HEK293 (cell line): ENCODE measurements at regions not wholly inside any gene's neighbourhood (a gene's known extent, or its start where the extent isn't known, plus 50 kb on each side); places are given as distances from the start of the nearest gene placed in this dataset.

Source experiments
- CTCF ChIA-PET: fragments of 350-600 bp; formaldehyde crosslinking; extraction: SDS; loops from one replicate; lab custom pipeline; 2021; ENCODE audit warnings: antibody characterized with exemption; lab: Yijun Ruan, JAX
- POLR2A ChIA-PET: fragments of 300-600 bp; formaldehyde crosslinking; extraction: SDS; loops from one replicate; lab custom pipeline; 2020; ENCODE audit warnings: antibody characterized with exemption, inconsistent platforms; lab: Yijun Ruan, JAX
- H3K27ac ChIP-seq: fragments of 200-500 bp; sonication (Bioruptor generic); 2 replicates; pipeline ENCODE4 v1.5.1; 2014; ENCODE audit warnings: low read depth, low read length, control low read depth, inconsistent platforms; ENCODE audit errors: extremely low read depth
- H3K36me3 ChIP-seq, 2 experiments: fragments of 200-500 bp in 1 of 2; sonication (Bioruptor generic) in 1 of 2; 1 replicate in 1 of 2; 2 replicates in 1 of 2; pipeline ENCODE4 v1.5.1; 2014 to 2017; ENCODE audit warnings: inconsistent platforms in 2 of 2, low read length in 2 of 2; ENCODE audit not compliant: control insufficient read depth in 2 of 2, insufficient read depth in 1 of 2
- H3K4me1 ChIP-seq: fragments of 200-500 bp; sonication (Bioruptor generic); 2 replicates; pipeline ENCODE4 v1.5.1; 2014; ENCODE audit warnings: mild to moderate bottlenecking, low read length, inconsistent platforms; ENCODE audit not compliant: control insufficient read depth, insufficient read depth
- H3K4me3 ChIP-seq: 2 replicates; pipeline ENCODE4 v1.5.1; 2011; ENCODE audit warnings: low read depth, mild to moderate bottlenecking, control low read depth, low read length, moderate library complexity
- H3K9me3 ChIP-seq: fragments of 200-500 bp; sonication (Bioruptor generic); 2 replicates; pipeline ENCODE4 v1.5.1; 2014; ENCODE audit warnings: low read depth, low read length, inconsistent platforms; ENCODE audit not compliant: control insufficient read depth, insufficient read depth
- ATF2 ChIP-seq: fragments of 450-650 bp; formaldehyde crosslinking; IDR thresholded peaks from 2 replicates; pipeline ENCODE4 v1.5.1; 2016; ENCODE audit warnings: missing biosample characterization, missing genetic modification characterization, low read depth
- EGR2 ChIP-seq: fragments of 450-650 bp; formaldehyde crosslinking; IDR thresholded peaks from 2 replicates; pipeline ENCODE4 v1.5.1; 2016; ENCODE audit warnings: low read depth, missing biosample characterization, missing genetic modification characterization
- HOXA7 ChIP-seq: sonication (generic); formaldehyde crosslinking; IDR thresholded peaks from 2 replicates; pipeline ENCODE4 v1.8.1; 2022; ENCODE audit warnings: missing genetic modification reagents, borderline replicate concordance
- KLF8 ChIP-seq: fragments of 450-650 bp; formaldehyde crosslinking; IDR thresholded peaks from 2 replicates; pipeline ENCODE4 v1.5.1; 2016; ENCODE audit warnings: missing biosample characterization, missing genetic modification characterization
- PBX3 ChIP-seq: sonication (generic); formaldehyde crosslinking; IDR thresholded peaks from 2 replicates; pipeline ENCODE4 v1.8.1; 2022; ENCODE audit warnings: mild to moderate bottlenecking, moderate library complexity, missing genetic modification reagents
- PRDM6 ChIP-seq: fragments of 450-650 bp; formaldehyde crosslinking; IDR thresholded peaks from 2 replicates; pipeline ENCODE4 v1.5.1; 2017; ENCODE audit warnings: missing biosample characterization, missing genetic modification characterization
- TSHZ1 ChIP-seq: fragments of 450-650 bp; formaldehyde crosslinking; IDR thresholded peaks from 2 replicates; pipeline ENCODE4 v1.5.1; 2016; ENCODE audit warnings: missing biosample characterization, missing genetic modification characterization, borderline replicate concordance
- YY1 ChIP-seq: fragments of 450-650 bp; formaldehyde crosslinking; IDR thresholded peaks from 2 replicates; pipeline ENCODE4 v1.5.1; 2018; ENCODE audit warnings: missing biosample characterization, missing genetic modification characterization
- ZBTB17 ChIP-seq: fragments of 450-650 bp; formaldehyde crosslinking; IDR thresholded peaks from 2 replicates; pipeline ENCODE4 v1.5.1; 2016; ENCODE audit warnings: missing biosample characterization, missing genetic modification characterization
- ZNF24 ChIP-seq: fragments of 450-650 bp; formaldehyde crosslinking; IDR thresholded peaks from 2 replicates; pipeline ENCODE4 v1.5.1; 2016; ENCODE audit warnings: missing biosample characterization, missing genetic modification characterization
- ZNF292 ChIP-seq: fragments of 450-650 bp; formaldehyde crosslinking; IDR thresholded peaks from 2 replicates; pipeline ENCODE4 v1.5.1; 2016; ENCODE audit warnings: low read depth, missing biosample characterization, missing genetic modification characterization, borderline replicate concordance
- ZNF302 ChIP-seq: fragments of 450-650 bp; formaldehyde crosslinking; IDR thresholded peaks from 2 replicates; pipeline ENCODE4 v1.5.1; 2016; ENCODE audit warnings: missing biosample characterization, missing genetic modification characterization, low read depth
- ZNF354C ChIP-seq: fragments of 450-650 bp; formaldehyde crosslinking; IDR thresholded peaks from 2 replicates; pipeline ENCODE4 v1.5.1; 2016; ENCODE audit warnings: missing biosample characterization, missing genetic modification characterization, low read depth, borderline replicate concordance
- ZNF404 ChIP-seq: fragments of 450-650 bp; formaldehyde crosslinking; IDR thresholded peaks from 2 replicates; pipeline ENCODE4 v1.5.1; 2017; ENCODE audit warnings: missing biosample characterization, missing genetic modification characterization
- ZNF521 ChIP-seq: fragments of 450-650 bp; formaldehyde crosslinking; IDR thresholded peaks from 2 replicates; pipeline ENCODE4 v1.5.1; 2017; ENCODE audit warnings: missing biosample characterization, mild to moderate bottlenecking, missing genetic modification characterization
- ZNF558 ChIP-seq: fragments of 450-650 bp; formaldehyde crosslinking; IDR thresholded peaks from 2 replicates; pipeline ENCODE4 v1.5.1; 2016; ENCODE audit warnings: missing biosample characterization, missing genetic modification characterization
- ZNF571 ChIP-seq: fragments of 450-650 bp; formaldehyde crosslinking; IDR thresholded peaks from 2 replicates; pipeline ENCODE4 v1.5.0; 2017; ENCODE audit warnings: missing biosample characterization, missing genetic modification characterization
- ZNF660 ChIP-seq: fragments of 450-650 bp; IDR thresholded peaks from 2 replicates; pipeline ENCODE4 v1.5.1; 2018; ENCODE audit warnings: missing biosample characterization, mild to moderate bottlenecking, missing genetic modification characterization
- ZNF692 ChIP-seq: fragments of 450-650 bp; formaldehyde crosslinking; IDR thresholded peaks from 2 replicates; pipeline ENCODE4 v1.5.1; 2016; ENCODE audit warnings: missing biosample characterization, missing genetic modification characterization

GRCh38 chr3:150324245-150324644, 83.9 kb upstream of the TSC22D2 start:
- no peak overlapping the region for H3K27ac ChIP-seq
- POLR2A ChIA-PET: interaction anchor here (1.7 kb wide), 1 partner anchor 84 kb away, joined by 7 read pairs; the partner anchor contains the start of gene TSC22D2
- TF ChIP-seq ZBTB17 (tag by site-specific recombination): no peak
- TF ChIP-seq TSHZ1 (tag by site-specific recombination): no peak
- TF ChIP-seq KLF8 (tag by site-specific recombination): no peak
- no peak for TF ChIP-seq PBX3
- no peak for TF ChIP-seq YY1 (tag by site-specific recombination)
- no peak for TF ChIP-seq ZNF521 (tag by site-specific recombination)
- no peak for TF ChIP-seq ZNF558 (tag by site-specific recombination)
- no peak for TF ChIP-seq PRDM6 (tag by site-specific recombination)
- no peak for TF ChIP-seq ZNF354C
- no peak for TF ChIP-seq ZNF302 (tag by site-specific recombination)
- no peak for TF ChIP-seq ZNF692 (tag by site-specific recombination)
- TF ChIP-seq HOXA7 (CRISPR knock-in tag): no peak
- no peak for TF ChIP-seq ZNF404 (tag by site-specific recombination)
- no peak for TF ChIP-seq ZNF24 (tag by site-specific recombination)
- TF ChIP-seq ATF2 (tag by site-specific recombination): no peak
- no peak for TF ChIP-seq ZNF292 (tag by site-specific recombination)
- TF ChIP-seq EGR2 (tag by site-specific recombination): no peak
- TF ChIP-seq ZNF571: no peak
- TF ChIP-seq ZNF660 (tag by site-specific recombination): no peak
- TF ChIP-seq, all 188 proteins: peak for 0
- no peaks in the 10 kb centered on the region for H3K4me1 ChIP-seq
- H3K9me3 ChIP-seq: no peaks in the 10 kb centered on the region
- H3K36me3 ChIP-seq: no peaks in the 10 kb centered on the region
- CTCF ChIA-PET: no interaction called here
- no peak overlapping the region for H3K4me3 ChIP-seq
